ENCODE measurements at regions not wholly inside any gene's neighbourhood (a gene's known extent, or its start where the extent isn't known, plus 50 kb on each side); places are given as distances from the start of the nearest gene placed in this dataset.
"Not testable (repeated sequence)": the region's sequence is repeated elsewhere in the genome, so short reads cannot be mapped to it uniquely, and the experiment has no call there.

GRCh38 chr20:46785958-46786357 is 76.5 kb downstream of the SLC2A10 start:
- no peak for DNase-seq (ENCODE audit: low spot score)

GRCh38 chr20:46786566-46786965 is 77.1 kb downstream of the SLC2A10 start:
- no peak for DNase-seq (ENCODE audit: low spot score)

DNA sequence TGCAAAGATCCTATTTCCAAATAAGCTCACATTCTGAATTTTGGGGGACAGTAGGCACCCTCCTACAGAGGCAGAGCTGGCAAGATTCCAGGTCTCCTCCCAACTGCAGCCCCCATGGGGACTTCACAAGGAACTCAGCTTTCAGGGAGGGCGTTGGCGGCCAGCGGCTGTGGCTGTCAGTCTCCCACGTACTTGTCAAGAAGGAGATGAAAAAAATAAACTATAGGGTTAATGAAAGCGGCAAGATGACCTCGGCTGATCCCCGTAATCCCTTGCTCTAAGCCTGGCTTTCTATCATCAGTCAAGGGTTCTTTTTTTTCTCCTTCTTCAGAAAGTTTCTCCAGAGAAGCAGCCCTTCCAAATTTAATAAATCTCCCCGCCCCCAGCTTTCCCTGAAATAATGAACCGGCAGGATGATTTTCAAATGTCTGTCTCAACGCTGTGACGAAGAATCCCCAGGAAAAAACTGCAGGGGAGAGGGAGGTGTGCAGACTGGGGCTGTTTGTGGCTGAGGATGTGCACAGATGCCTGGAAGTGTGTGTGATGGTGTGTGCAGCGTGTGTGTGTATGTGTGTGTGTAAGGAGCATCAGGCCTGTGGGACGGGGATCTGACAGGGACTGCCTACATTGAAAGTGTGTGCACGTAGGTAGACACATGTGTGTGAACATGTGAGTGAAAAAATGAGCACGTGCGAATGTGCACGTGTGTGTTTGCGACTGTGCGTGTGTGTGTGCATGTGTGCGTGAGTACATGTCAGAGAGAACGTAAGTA is 78.7 kb downstream of the SLC2A10 start:
- DNase-seq (ENCODE audit: low spot score) = no peak

DNA sequence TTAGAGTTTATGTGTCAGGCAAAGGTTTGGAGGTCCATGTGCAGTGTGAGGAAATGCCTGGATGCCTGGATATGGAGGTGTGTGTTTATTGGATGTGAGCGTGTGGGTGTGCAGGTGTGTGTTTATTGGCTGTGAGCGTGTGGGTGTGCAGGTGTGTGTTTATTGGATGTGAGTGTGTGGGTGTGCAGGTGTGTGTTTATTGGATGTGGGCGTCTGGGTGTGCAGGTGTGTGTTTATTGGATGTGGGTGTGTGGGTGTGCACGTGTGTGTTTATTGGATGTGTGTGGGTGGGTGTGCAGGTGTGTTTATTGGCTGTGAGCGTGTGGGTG is 79.3 kb downstream of the SLC2A10 start:
- DNase-seq (ENCODE audit: low spot score) = not testable (repeated sequence)

- no peak for DNase-seq (ENCODE audit: low spot score)
Measured at GRCh38 chr20:46789339-46790028, 80.0 kb downstream of the SLC2A10 start.

DNA sequence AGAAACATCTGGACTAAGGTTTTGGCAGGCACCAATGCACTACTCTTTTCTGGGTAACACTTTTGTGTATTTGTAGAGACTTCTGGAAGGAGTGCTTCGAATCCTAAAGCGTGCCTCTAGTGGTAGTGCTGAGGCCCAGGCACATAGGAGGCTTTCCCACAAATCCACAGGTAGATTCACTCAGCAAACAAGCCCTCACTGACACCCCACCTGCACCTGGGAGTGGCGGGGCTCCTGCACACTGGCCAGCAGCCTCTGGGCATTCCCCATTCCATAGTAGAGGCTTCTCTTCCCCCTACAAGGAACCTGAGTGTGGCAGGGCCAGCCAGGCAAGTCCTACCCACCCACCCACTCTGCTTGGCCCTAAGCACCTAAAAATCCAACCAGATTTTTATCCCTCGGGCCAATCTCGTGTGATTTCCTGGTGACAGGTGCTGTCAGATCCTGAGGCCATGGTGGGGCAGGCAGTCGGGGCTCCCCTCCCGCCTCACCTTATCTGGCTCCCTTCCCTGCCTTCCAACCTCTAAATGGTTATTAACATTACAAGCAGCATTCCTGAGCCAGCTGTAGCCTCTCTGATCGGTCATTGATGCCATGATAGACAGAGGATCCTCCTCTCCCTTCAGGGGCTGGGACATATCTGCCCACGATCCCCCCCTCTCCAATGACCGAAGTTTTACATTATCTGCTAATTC is 82.4 kb downstream of the SLC2A10 start:
- DNase-seq (ENCODE audit: low spot score) = no peak

GRCh38 chr20:46797206-46797605 is 87.8 kb downstream of the SLC2A10 start:
- no peak for DNase-seq (ENCODE audit: low spot score)

- DNase-seq (ENCODE audit: low spot score) = no peak
Measured at GRCh38 chr20:46798430-46798829, 89.0 kb downstream of the SLC2A10 start.

GRCh38 chr20:46799781-46800408 is 90.4 kb downstream of the SLC2A10 start:
- no peak for DNase-seq (ENCODE audit: low spot score)

DNA sequence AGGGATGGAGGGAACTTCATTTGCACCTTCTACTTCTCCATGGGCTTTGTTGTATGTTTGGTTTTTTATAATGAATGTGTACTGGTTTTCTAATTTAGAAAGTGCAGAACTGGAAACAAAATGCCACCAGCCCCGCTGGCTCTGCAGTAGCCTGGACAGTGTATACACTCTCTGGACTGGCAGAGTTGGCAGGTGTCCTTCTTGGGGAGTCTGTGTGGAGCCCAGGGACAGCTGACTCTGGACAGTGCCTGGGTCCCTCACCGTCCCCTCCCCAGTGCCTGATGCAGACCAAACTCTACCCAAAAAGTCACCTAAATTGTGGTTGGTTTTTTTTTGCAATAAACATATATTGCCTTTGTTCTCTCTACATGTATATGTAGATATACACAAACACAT is 91.0 kb downstream of the SLC2A10 start:
- DNase-seq (ENCODE audit: low spot score) = no peak

DNA sequence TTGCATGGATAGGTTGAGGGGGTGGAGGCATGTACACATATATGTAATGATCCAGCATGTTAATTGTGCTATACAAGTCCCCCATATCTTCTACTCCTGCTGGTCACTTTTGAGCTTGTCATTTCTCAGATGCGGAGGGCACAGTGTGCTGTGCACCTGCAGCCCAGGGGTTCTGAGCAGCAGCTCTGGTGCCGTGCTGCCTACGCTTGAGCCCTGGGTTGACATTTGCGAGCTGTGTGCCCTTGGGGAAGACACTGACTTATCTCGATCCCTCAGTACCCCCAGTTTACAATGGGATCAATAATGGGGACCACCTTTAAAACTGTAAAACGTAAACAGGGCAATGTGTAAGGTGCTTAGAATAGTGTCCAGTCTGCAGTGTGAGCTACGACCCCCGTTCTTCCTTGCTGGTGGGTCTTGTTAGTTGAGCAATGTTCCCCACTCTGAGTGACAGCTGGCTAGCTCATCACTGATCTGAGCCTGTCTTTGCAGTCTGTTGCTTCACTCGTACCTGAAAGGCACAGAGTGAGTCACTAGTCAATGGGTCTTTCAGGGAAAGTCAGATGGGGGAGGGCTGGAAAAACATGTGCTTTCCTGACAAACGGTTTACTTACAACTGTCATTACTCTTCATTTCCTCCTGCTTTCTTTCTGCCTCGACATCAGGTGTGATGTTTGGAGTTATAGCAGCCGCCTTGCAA is 91.7 kb downstream of the SLC2A10 start:
- no peak for DNase-seq (ENCODE audit: low spot score)

DNA sequence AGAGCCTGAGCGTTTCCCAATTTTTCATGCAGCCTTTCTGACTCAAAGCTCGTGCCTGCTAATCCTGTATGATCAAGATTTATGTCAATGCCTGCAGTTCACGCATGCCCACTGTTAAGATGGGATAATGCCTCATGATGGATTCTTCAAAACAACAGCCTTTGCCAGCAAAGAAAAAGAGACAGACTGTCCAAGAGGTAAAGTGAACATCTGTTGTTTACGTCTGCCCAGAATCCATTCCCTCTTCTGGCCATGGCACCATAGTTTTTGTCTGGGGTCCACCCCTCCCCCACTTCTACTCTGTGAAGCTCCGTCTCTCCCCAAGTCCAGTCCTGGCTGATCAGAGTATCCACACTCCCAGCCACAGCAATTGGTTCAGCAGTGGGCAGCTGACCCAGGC is 91.9 kb upstream of the EYA2 start:
- DNase-seq (ENCODE audit: low spot score) = no peak

DNA sequence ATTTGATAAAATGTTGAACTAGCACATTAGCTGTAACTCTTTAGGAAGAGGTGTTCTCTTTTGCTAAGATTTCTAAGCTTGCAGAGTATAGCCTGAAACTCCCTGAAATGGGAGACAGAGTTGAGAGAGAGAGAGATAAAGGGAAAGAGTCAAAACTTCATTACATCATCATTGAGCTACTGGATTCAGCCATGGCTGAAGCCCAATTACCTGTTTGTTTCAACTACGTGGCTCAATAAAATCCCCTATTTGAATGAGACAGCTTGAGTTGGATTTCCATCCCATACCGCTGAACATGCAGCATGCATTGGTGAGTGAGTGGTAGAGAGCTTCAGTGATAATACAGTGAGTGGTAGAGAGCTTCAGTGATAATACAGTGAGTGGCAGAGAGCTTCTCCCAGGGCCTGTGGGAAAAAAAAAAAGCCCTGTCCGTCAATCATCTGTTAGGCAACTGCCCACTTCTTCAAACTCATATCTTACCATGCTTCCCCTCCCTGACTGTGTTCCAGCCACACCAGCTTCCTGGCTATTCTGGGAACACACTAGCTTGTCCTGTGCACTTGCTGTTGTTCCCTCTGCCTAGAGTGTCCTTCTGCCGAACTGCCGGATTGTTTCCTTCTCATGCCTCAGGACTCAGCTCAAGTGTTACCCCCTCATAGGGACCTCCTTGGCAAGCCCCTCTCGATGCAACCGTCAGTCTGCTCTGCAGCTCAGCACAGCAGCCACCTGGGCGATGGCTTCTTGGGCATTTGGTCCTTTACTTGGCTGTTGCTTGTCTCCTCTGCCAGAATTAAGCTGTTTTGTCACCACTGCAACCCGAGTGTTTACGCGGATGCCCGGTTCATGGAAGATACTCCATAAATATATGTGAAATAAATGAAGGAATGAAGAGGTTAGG is 91.3 kb upstream of the EYA2 start:
- DNase-seq (ENCODE audit: low spot score) = no peak

- no peak for DNase-seq (ENCODE audit: low spot score)
Measured at GRCh38 chr20:46804126-46804525, 90.5 kb upstream of the EYA2 start.

DNA sequence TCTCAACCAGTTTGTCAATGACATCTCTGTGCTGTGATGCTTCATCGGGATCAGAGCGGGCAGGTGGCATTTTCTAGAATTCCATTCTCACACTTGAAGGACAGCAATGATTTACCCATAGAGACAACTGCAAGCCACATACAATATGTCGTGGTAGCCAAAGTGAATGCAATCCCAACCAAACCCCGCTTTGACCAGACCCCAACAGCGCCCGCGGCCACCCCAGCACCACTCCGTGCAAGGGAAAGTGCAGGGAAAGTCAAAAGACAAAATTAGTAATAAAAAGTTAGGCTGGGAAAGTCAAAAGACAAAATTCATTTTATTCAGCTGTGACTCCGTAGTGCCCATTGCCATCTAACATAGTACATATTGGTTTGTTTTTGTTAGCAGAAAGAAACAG is 88.8 kb upstream of the EYA2 start:
- DNase-seq (ENCODE audit: low spot score) = no peak

DNA sequence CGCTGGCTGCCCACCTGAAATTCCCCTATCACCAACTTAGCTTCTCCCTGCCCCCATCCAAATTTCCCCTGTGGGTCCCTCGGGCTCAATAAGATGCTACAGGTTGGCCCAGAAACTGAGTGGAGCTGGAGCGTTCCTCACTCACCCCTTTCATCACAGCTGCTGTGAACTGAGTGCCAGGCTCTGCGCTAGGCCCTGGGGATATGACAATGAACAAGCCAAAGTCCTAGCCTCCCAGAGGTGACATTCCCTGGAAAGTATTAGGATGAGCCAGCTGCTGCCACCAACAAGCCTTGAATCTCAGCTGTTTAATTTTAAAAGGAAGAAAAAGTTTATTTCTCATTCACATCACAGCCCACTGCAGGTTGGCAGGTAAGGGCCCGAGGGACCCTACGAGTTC is 86.6 kb upstream of the EYA2 start:
- no peak for DNase-seq (ENCODE audit: low spot score)

DNA sequence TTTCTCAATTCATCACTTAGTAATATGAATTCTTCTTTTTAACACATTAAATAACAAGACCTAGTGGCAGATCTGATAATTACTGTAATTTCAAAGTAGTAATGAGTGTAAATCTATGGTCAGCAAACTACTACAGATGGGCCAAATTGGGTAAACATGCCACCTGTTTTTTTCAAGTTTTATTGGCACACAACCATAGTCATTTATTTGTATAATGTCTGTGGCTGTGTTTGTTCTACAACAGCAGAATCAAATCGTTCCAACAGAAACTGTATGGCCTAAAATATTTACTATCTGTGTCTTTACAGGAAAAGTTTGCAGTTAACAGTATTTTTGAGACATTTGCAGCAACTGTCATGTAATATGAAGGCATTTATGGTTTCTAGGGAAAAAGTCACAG is 86.1 kb upstream of the EYA2 start:
- no peak for DNase-seq (ENCODE audit: low spot score)

GRCh38 chr20:46809706-46810360 is 84.8 kb upstream of the EYA2 start:
- no peak for DNase-seq (ENCODE audit: low spot score)

DNA sequence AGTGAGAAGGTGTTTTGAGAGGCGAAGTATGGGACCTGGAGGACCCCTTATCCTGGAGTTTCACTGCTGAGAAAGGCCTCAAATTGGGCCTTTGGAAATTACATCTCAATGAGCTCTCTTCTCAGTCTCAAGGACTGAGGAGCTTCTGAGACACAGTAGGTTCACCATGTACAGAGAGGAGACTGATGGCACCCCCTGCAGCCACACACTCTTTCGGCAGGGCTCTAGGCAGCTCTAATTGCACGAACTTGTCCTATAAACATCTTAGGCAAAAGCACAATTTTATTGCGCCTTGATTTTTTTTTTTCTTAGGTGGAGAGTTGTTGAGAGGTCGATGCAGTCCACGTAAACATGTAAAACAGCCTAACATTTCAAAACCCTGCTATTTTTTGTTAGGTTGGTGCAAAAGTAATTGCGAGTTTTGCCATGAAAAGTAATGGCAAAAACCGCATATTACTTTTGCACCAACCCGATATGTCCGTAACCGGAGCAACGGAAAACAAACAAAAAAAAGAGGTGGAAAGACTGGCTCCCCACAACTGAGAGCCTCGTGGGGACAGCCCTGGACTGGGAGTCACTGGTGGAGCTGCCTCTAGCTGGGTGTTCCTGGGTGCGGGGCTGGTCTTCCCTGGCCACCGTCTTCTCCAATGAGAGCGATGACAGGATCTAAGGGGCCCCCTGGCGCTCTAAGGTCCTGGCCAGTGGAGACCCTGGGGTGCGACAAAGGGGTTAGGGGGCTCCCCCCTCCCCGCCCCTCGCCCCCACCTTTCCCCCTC is 84.0 kb upstream of the EYA2 start:
- no peak for DNase-seq (ENCODE audit: low spot score)

Data from COLO829 (cell line).